Keratinocyte (primary cell): ENCODE measurements at regions not wholly inside any gene's neighbourhood (a gene's known extent, or its start where the extent isn't known, plus 50 kb on each side); places are given as distances from the start of the nearest gene placed in this dataset.

Experiments
- DNase-seq: peaks from one replicate; pipeline ENCODE4 v3.0.0-alpha.2; 2011; ENCODE audit warnings: low read depth, missing footprints, low spot score
- FAIRE-seq: peaks from 2 replicates; lab custom pipeline; 2011; peaks lifted over from hg19 to GRCh38; lab: Jason Lieb, UNC
- H2AFZ ChIP-seq: 2 replicates; pipeline ENCODE4 v1.6.0; 2012; ENCODE audit warnings: low read length, control low read depth, inconsistent platforms; ENCODE audit not compliant: control insufficient read depth
- H3K27ac ChIP-seq: 2 replicates; pipeline ENCODE4 v1.5.1; 2011; ENCODE audit warnings: low read length; ENCODE audit not compliant: control insufficient read depth, insufficient read depth
- H3K27me3 ChIP-seq: 3 replicates; pipeline ENCODE4 v1.6.0; 2011; ENCODE audit warnings: low read length; ENCODE audit not compliant: control insufficient read depth, insufficient read depth; ENCODE audit errors: extremely low read depth
- H3K36me3 ChIP-seq, 2 experiments: 2 replicates in 1 of 2; 3 replicates in 1 of 2; pipeline ENCODE4 v1.5.1; 2011; ENCODE audit warnings: low read length in 2 of 2, mild to moderate bottlenecking in 1 of 2; ENCODE audit not compliant: control insufficient read depth in 2 of 2, insufficient read depth in 2 of 2; ENCODE audit errors: extremely low read depth in 1 of 2
- H3K4me1 ChIP-seq: 3 replicates; pipeline ENCODE4 v1.5.1; 2011; ENCODE audit warnings: low read length; ENCODE audit not compliant: control insufficient read depth, insufficient read depth; ENCODE audit errors: extremely low read depth
- H3K4me2 ChIP-seq: 3 replicates; pipeline ENCODE4 v1.6.0; 2011; ENCODE audit warnings: low read depth, low read length; ENCODE audit not compliant: control insufficient read depth, insufficient read depth; ENCODE audit errors: extremely low read depth
- H3K4me3 ChIP-seq, 3 experiments: fragments of 200-600 bp in 1 of 3; sonication (generic) in 1 of 3; 2 replicates in 2 of 3; 3 replicates in 1 of 3; pipeline ENCODE4 v1.5.1; 2011 to 2016; ENCODE audit warnings: low read length in 3 of 3, mild to moderate bottlenecking in 3 of 3, control low read depth in 2 of 3, inconsistent platforms in 1 of 3, low read depth in 1 of 3, mixed read lengths in 1 of 3, mixed run types in 1 of 3, moderate library complexity in 1 of 3; ENCODE audit not compliant: control insufficient read depth in 2 of 3, insufficient read depth in 2 of 3; ENCODE audit errors: extremely low read depth in 1 of 3
- H3K79me2 ChIP-seq: 2 replicates; pipeline ENCODE4 v1.6.0; 2012; ENCODE audit warnings: low read length; ENCODE audit not compliant: control insufficient read depth, insufficient read depth
- H3K9ac ChIP-seq: 3 replicates; pipeline ENCODE4 v1.6.0; 2011; ENCODE audit warnings: low read length; ENCODE audit not compliant: control insufficient read depth, insufficient read depth; ENCODE audit errors: extremely low read depth
- H3K9me1 ChIP-seq: 3 replicates; pipeline ENCODE4 v1.6.0; 2011; ENCODE audit warnings: low read length; ENCODE audit not compliant: control insufficient read depth, insufficient read depth; ENCODE audit errors: extremely low read depth
- H3K9me3 ChIP-seq: 2 replicates; pipeline ENCODE4 v1.5.1; 2012; ENCODE audit warnings: low read depth, low read length; ENCODE audit not compliant: control insufficient read depth
- H4K20me1 ChIP-seq: 3 replicates; pipeline ENCODE4 v1.6.0; 2011; ENCODE audit warnings: low read length; ENCODE audit not compliant: control insufficient read depth, insufficient read depth; ENCODE audit errors: extremely low read depth
- CTCF ChIP-seq, 3 experiments: IDR thresholded peaks in 1 of 3; conservative IDR thresholded peaks in 1 of 3; optimal IDR thresholded peaks in 1 of 3; 2 replicates in 2 of 3; 3 replicates in 1 of 3; pipeline versions ENCODE3 to v1.5.1; 2011; ENCODE audit warnings: low read length in 3 of 3, mild to moderate bottlenecking in 3 of 3, moderate library complexity in 2 of 3, control low read depth in 1 of 3, inconsistent platforms in 1 of 3; ENCODE audit not compliant: insufficient read depth in 2 of 3; ENCODE audit errors: extremely low read depth in 1 of 3
- EZH2 ChIP-seq: IDR thresholded peaks from one replicate; pipeline ENCODE4 v1.6.1; 2012; ENCODE audit warnings: inconsistent platforms, mild to moderate bottlenecking, low read length, moderate library complexity
- dilution Hi-C: fragments of 300-500 bp; cut with MboI; formaldehyde crosslinking; loops from one replicate; pipeline ENCODE4 v1.7.0; 2020; ENCODE audit warnings: low sequenced_read_pairs; ENCODE audit not compliant: extremely low pct_ligation_motif_present

- H3K36me3 ChIP-seq, result no peaks in the 10 kb centered on the region
- no peak for DNase-seq
- H3K27ac ChIP-seq, result no peak overlapping the region
- H2AFZ ChIP-seq, result no peak overlapping the region
- TF ChIP-seq EZH2 (no peak), CTCF (optimal IDR thresholded peaks at IDR 0.05 in 1 of 3, IDR thresholded peaks at IDR 0.05 in 1 of 3, conservative IDR thresholded peaks at IDR 0.05 in 1 of 3; ENCODE audit: extremely low read depth in 1 of 3, insufficient read depth in 2 of 3, low read length in 3 of 3) (no peak)
- dilution Hi-C loops, result no loop called here
- peaks cover 7% of the 10 kb centered on the region for H3K27me3 ChIP-seq
- H3K9me3 ChIP-seq, result no peaks in the 10 kb centered on the region
- H3K4me3 ChIP-seq, result no peak overlapping the region
- H3K79me2 ChIP-seq, result no peaks in the 10 kb centered on the region
- no peak overlapping the region for H3K4me2 ChIP-seq
- no peaks in the 10 kb centered on the region for H4K20me1 ChIP-seq
- no peak for FAIRE-seq
- peaks cover 7% of the 10 kb centered on the region for H3K4me1 ChIP-seq
- H3K9ac ChIP-seq, result no peak overlapping the region
- no peaks in the 10 kb centered on the region for H3K9me1 ChIP-seq
These were observed 120.9 kb upstream of the PKDCC start for GRCh38 chr2:41926614-41927580.

GRCh38 chr2:41927581-41928264 lies 120.1 kb upstream of the PKDCC start:
- DNase-seq (no peak), FAIRE-seq (no peak)
- H2AFZ ChIP-seq, result no peak overlapping the region
- no peak overlapping the region for H3K4me3 ChIP-seq
- no peaks in the 10 kb centered on the region for H3K9me1 ChIP-seq
- H3K36me3 ChIP-seq, result no peaks in the 10 kb centered on the region
- no peaks in the 10 kb centered on the region for H3K9me3 ChIP-seq
- dilution Hi-C loops, result no loop called here
- H3K79me2 ChIP-seq, result no peaks in the 10 kb centered on the region
- peaks cover 5% of the 10 kb centered on the region for H3K27me3 ChIP-seq
- H4K20me1 ChIP-seq, result no peaks in the 10 kb centered on the region
- TF ChIP-seq CTCF (optimal IDR thresholded peaks at IDR 0.05 in 1 of 3, IDR thresholded peaks at IDR 0.05 in 1 of 3, conservative IDR thresholded peaks at IDR 0.05 in 1 of 3; ENCODE audit: extremely low read depth in 1 of 3, insufficient read depth in 2 of 3, low read length in 3 of 3) (no peak), EZH2 (no peak)
- no peak overlapping the region for H3K4me2 ChIP-seq
- no peak overlapping the region for H3K27ac ChIP-seq
- H3K9ac ChIP-seq, result no peak overlapping the region
- peaks cover 7% of the 10 kb centered on the region for H3K4me1 ChIP-seq
